Mesenchymal stem cell (in vitro differentiated cells and primary cell): ENCODE measurements at regions not wholly inside any gene's neighbourhood (a gene's known extent, or its start where the extent isn't known, plus 50 kb on each side); places are given as distances from the start of the nearest gene placed in this dataset.
A peak's percentile ranks its signal among the peaks of the same experiment; 100 is the strongest.
"Not testable (repeated sequence)": the region's sequence is repeated elsewhere in the genome, so short reads cannot be mapped to it uniquely, and the experiment has no call there.

Experiments
- DNase-seq: peaks from one replicate; pipeline ENCODE4 v3.0.0-alpha.2; 2013
- H2AFZ ChIP-seq: one replicate; pipeline ENCODE4 v1.6.1; 2013; ENCODE audit warnings: low read depth, mild to moderate bottlenecking, control low read depth, inconsistent platforms, low read length, moderate library complexity
- H2AK5ac ChIP-seq: 2 replicates; pipeline ENCODE4 v1.6.1; 2013; ENCODE audit warnings: low read length, moderate library complexity, mild to moderate bottlenecking, inconsistent platforms; ENCODE audit not compliant: severe bottlenecking
- H2BK120ac ChIP-seq: one replicate; pipeline ENCODE4 v1.6.1; 2013; ENCODE audit warnings: low read depth, mild to moderate bottlenecking, inconsistent platforms, low read length, moderate library complexity
- H2BK12ac ChIP-seq, 2 experiments: one replicate each; pipeline ENCODE4 v1.6.1; 2013; ENCODE audit warnings: inconsistent platforms in 2 of 2, low read length in 2 of 2, mild to moderate bottlenecking in 2 of 2, moderate library complexity in 2 of 2, control low read depth in 1 of 2
- H2BK15ac ChIP-seq: one replicate; pipeline ENCODE4 v1.6.1; 2013; ENCODE audit warnings: mild to moderate bottlenecking, low read depth, inconsistent platforms; ENCODE audit not compliant: poor library complexity, severe bottlenecking
- H2BK5ac ChIP-seq: 2 replicates; pipeline ENCODE4 v1.6.1; 2013; ENCODE audit warnings: low read depth, mild to moderate bottlenecking, low read length, control low read depth, inconsistent platforms; ENCODE audit not compliant: poor library complexity, severe bottlenecking
- H3K14ac ChIP-seq, 2 experiments: one replicate each; pipeline ENCODE4 v1.6.1; 2013; ENCODE audit warnings: inconsistent platforms in 2 of 2, low read length in 2 of 2, control low read depth in 1 of 2, mild to moderate bottlenecking in 1 of 2, moderate library complexity in 1 of 2
- H3K18ac ChIP-seq, 2 experiments: one replicate each; pipeline ENCODE4 v1.6.1; 2013; ENCODE audit warnings: inconsistent platforms in 2 of 2, low read length in 2 of 2, control low read depth in 1 of 2, low read depth in 1 of 2, mild to moderate bottlenecking in 1 of 2
- H3K23ac ChIP-seq, 2 experiments: one replicate each; pipeline ENCODE4 v1.6.1; 2013; ENCODE audit warnings: inconsistent platforms in 2 of 2, low read length in 2 of 2, mild to moderate bottlenecking in 2 of 2, moderate library complexity in 2 of 2, control low read depth in 1 of 2
- H3K27ac ChIP-seq: 2 replicates; pipeline ENCODE4 v1.5.1; 2013; ENCODE audit warnings: mild to moderate bottlenecking, moderate library complexity, low read length, control low read depth, inconsistent platforms; ENCODE audit not compliant: poor library complexity, severe bottlenecking
- H3K27me3 ChIP-seq, 2 experiments: 2 replicates each; pipeline versions ENCODE4 v1.6.1 to v1.7.0; 2013; ENCODE audit warnings: low read length in 2 of 2, mild to moderate bottlenecking in 2 of 2, moderate library complexity in 2 of 2, control low read depth in 1 of 2, inconsistent platforms in 1 of 2; ENCODE audit not compliant: control insufficient read depth in 1 of 2, insufficient read depth in 1 of 2
- H3K36me3 ChIP-seq, 2 experiments: 2 replicates each; pipeline versions ENCODE4 v1.6.1 to v1.7.0; 2013; ENCODE audit warnings: low read length in 2 of 2, control low read depth in 1 of 2, inconsistent platforms in 1 of 2, low read depth in 1 of 2, mild to moderate bottlenecking in 1 of 2; ENCODE audit not compliant: insufficient read depth in 2 of 2, control insufficient read depth in 1 of 2
- H3K4ac ChIP-seq, 2 experiments: one replicate each; pipeline ENCODE4 v1.6.1; 2013; ENCODE audit warnings: inconsistent platforms in 2 of 2, low read length in 2 of 2, mild to moderate bottlenecking in 2 of 2, moderate library complexity in 2 of 2, control low read depth in 1 of 2, low read depth in 1 of 2
- H3K4me1 ChIP-seq: 2 replicates; pipeline ENCODE4 v1.6.1; 2013; ENCODE audit warnings: low read depth, low read length, control low read depth; ENCODE audit not compliant: control insufficient read depth, insufficient read depth
- H3K4me2 ChIP-seq: 2 replicates; pipeline ENCODE4 v1.6.1; 2013; ENCODE audit warnings: low read length, mild to moderate bottlenecking, inconsistent platforms; ENCODE audit not compliant: poor library complexity, severe bottlenecking
- H3K4me3 ChIP-seq, 2 experiments: 2 replicates each; pipeline versions ENCODE4 v1.5.1 to v1.7.0; 2013; ENCODE audit warnings: low read length in 2 of 2, mild to moderate bottlenecking in 2 of 2, control low read depth in 1 of 2, low read depth in 1 of 2; ENCODE audit not compliant: insufficient read depth in 1 of 2
- H3K79me1 ChIP-seq: replicated peaks from 2 replicates; pipeline ENCODE4 v1.6.1; 2013; ENCODE audit warnings: mild to moderate bottlenecking, control low read depth, low read length, inconsistent platforms; ENCODE audit not compliant: poor library complexity, severe bottlenecking
- H3K9ac ChIP-seq: 2 replicates; pipeline ENCODE4 v1.7.0; 2013; ENCODE audit warnings: mild to moderate bottlenecking, low read length, moderate library complexity
- H3K9me3 ChIP-seq: 2 replicates; pipeline ENCODE4 v1.7.0; 2013; ENCODE audit warnings: mild to moderate bottlenecking, low read length; ENCODE audit not compliant: control insufficient read depth
- H4K8ac ChIP-seq: one replicate; pipeline ENCODE4 v1.6.1; 2013; ENCODE audit warnings: inconsistent platforms, mild to moderate bottlenecking, low read length, moderate library complexity
- H4K91ac ChIP-seq: one replicate; pipeline ENCODE4 v1.6.1; 2013; ENCODE audit warnings: mild to moderate bottlenecking, low read length, inconsistent platforms
- WGBS: methylation state at CpG from one replicate; pipeline ENCODE4 v1.1.7; 2013; ENCODE audit warnings: mixed read lengths; 5-methylcytosine and 5-hydroxymethylcytosine counted together

DNA sequence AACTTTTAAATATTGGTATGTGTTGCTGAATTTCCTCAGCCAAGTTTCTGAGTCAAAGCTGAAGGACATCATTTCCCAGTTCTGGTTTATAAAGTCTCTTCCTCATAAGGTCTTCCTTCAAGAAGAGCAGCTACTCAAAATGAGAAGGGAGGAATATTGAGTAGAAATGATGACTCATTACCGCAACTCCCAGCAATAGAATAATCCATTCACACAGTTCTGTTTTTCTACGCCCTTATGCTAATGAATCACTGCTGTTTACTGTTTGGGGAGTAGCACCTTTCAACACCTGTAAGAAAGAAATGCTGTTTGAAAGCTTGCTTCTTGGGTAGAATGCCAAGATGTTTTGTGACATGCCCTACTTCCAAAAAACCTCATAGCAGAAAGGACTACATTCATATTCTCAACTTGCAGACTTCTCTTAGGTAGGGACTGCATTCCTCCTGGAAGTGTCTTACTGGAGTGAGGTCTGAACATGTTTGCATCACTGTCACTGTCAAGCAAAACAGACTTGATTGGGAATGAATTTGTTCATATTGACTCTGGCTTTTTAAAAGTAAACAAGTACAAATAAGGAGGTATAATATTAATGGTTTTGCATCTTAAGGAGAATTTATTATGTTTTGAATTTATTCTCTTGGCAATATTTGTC lies 147.2 kb upstream of the BANK1 start:
- Histone ChIP-seq H3K18ac (no peak overlapping the region), H3K36me3 (no peaks in the 10 kb centered on the region), H3K27ac (no peak overlapping the region), H3K79me1 (no peaks in the 10 kb centered on the region), H2AK5ac (no peak overlapping the region), H3K4ac (no peak overlapping the region), H3K27me3 (no peaks in the 10 kb centered on the region), H3K9me3 (no peaks in the 10 kb centered on the region), H2BK12ac (no peak overlapping the region), H4K8ac (no peak overlapping the region), H2BK15ac (no peak overlapping the region), H4K91ac (no peak overlapping the region), H2BK5ac (no peak overlapping the region), H3K23ac (no peak overlapping the region), H2BK120ac (no peak overlapping the region), H3K9ac (no peak overlapping the region), H2AFZ (no peak overlapping the region), H3K4me1 (peaks cover 2% of the 10 kb centered on the region), H3K4me3 (no peak overlapping the region), H3K14ac (no peak overlapping the region), H3K4me2 (no peak overlapping the region)
- DNase-seq: no peak
- WGBS: no CpG with 5 or more reads among the region's 2 CpGs

DNA sequence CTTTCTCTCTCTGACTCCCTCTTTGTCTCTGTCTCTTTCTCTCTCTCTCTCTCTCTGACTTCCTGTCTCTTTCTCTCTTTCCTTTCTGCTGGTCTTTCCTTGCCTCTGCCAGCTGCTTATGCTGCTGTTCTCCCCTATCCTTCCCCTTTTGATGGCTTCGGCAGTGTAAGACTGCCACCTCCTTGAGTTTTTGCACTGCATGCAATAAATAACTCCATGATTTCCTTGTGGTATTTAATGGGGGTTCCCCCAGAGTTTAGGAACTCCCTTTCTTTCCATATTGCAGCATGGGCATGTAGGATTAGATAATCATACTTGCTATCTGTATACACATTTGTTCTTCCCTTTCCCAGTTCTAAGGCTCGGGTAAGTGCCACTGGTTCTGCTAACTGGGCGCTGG lies 157.8 kb upstream of the BANK1 start:
- H3K23ac ChIP-seq, H3K14ac ChIP-seq, H2AFZ ChIP-seq, H3K27ac ChIP-seq, H3K4ac ChIP-seq, H3K79me1 ChIP-seq, H3K9me3 ChIP-seq, H2BK12ac ChIP-seq, DNase-seq, H3K4me3 ChIP-seq, H3K4me1 ChIP-seq, H4K8ac ChIP-seq, H3K36me3 ChIP-seq, H3K4me2 ChIP-seq, H3K27me3 ChIP-seq, H2AK5ac ChIP-seq, H2BK15ac ChIP-seq, H4K91ac ChIP-seq, H3K9ac ChIP-seq, H3K18ac ChIP-seq, H2BK5ac ChIP-seq, H2BK120ac ChIP-seq: not testable (repeated sequence)
- WGBS: 82% methylated on average over 2 of the region's 3 CpGs

DNA sequence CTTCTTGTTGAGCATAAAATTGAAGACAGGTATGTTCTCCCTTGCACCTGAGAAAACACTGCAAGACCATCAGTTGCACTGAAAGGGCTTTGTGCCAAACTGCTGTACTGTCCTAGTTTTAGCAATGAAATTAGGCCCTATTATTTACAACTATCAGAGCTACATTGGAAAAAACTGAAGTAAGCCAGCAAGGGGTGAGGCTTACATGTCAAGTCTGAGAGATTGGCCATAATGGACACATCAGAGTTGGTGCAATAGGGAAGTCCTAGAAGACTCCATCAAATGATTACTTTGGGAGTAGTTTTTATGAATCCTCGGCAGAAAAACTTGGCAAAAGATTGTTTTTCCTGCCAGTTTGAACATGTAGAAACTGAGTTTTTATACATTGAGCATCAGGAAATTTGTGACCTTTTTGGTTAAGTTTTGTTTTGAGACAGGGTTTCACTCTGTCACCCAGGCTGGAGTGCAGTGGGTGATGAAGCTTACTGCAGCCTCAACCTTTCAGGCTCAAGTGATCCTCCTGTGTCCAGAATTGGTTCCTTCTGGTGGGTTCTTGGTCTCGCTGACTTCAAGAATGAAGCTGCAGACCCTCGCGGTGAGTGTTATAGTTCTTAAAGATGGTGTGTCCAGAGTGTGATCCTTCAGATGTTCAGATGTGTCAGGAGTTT lies 160.1 kb upstream of the BANK1 start:
- Histone ChIP-seq H2AFZ (no peak overlapping the region), H2BK5ac (no peak overlapping the region), H3K27me3 (no peaks in the 10 kb centered on the region), H3K4me1 (no peaks in the 10 kb centered on the region), H4K8ac (no peak overlapping the region), H3K79me1 (no peaks in the 10 kb centered on the region), H3K4me3 (no peak overlapping the region), H3K9me3 (no peaks in the 10 kb centered on the region), H3K4ac (no peak overlapping the region), H3K14ac (no peak overlapping the region), H2BK15ac (no peak overlapping the region), H3K36me3 (no peaks in the 10 kb centered on the region), H3K4me2 (no peak overlapping the region), H2BK120ac (no peak overlapping the region), H3K18ac (no peak overlapping the region), H4K91ac (no peak overlapping the region), H3K23ac (no peak overlapping the region), H2BK12ac (no peak overlapping the region), H2AK5ac (no peak overlapping the region), H3K9ac (no peak overlapping the region), H3K27ac (no peak overlapping the region)
- no peak for DNase-seq
- WGBS: 92% methylated on average over 4 of the region's 4 CpGs

DNA sequence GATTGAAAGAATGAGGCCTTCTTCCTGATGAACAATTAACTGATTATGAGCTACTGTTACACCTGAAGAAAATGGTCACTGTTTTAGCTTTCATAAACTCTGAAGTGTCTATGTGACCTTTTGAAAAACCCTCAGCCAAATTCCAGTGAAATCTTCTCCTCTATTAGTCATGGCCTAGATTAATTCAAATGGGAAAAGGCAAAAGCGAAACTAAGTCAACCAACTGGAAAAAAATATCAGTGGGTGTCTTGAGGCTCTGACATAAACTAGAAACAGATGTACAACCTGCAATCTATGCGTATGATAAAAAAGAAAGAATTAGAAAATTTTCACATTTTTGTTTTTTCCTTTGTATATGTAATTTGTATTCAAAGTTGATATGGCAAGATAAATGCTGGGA lies 169.4 kb upstream of the BANK1 start:
- WGBS: 100% methylated on average over 1 of the region's 2 CpGs
- no peaks in the 10 kb centered on the region for H3K9me3 ChIP-seq
- no peak overlapping the region for H3K18ac ChIP-seq
- H4K91ac ChIP-seq: no peak overlapping the region
- no peak overlapping the region for H3K14ac ChIP-seq
- no peak overlapping the region for H3K23ac ChIP-seq
- H3K36me3 ChIP-seq: no peaks in the 10 kb centered on the region
- H2AFZ ChIP-seq: no peak overlapping the region
- H2BK120ac ChIP-seq: no peak overlapping the region
- H2BK15ac ChIP-seq: no peak overlapping the region
- peak overlapping the region; percentile 48 for H3K9ac ChIP-seq
- no peaks in the 10 kb centered on the region for H3K79me1 ChIP-seq
- H2BK12ac ChIP-seq: no peak overlapping the region
- peaks cover 1% of the 10 kb centered on the region for H3K4me1 ChIP-seq
- H4K8ac ChIP-seq: no peak overlapping the region
- H3K27ac ChIP-seq: peak overlapping the region; percentile 26
- no peaks in the 10 kb centered on the region for H3K27me3 ChIP-seq
- H2AK5ac ChIP-seq: no peak overlapping the region
- H3K4ac ChIP-seq: no peak overlapping the region
- H2BK5ac ChIP-seq: no peak overlapping the region
- H3K4me2 ChIP-seq: peak overlapping the region; percentile 39
- H3K4me3 ChIP-seq: peak overlapping the region in 1 of 2 experiments; percentile 29
- DNase-seq: peak; percentile 58
